ENCODE measurements at regions not wholly inside any gene's neighbourhood (a gene's known extent, or its start where the extent isn't known, plus 50 kb on each side); places are given as distances from the start of the nearest gene placed in this dataset.
"Not testable (repeated sequence)": the region's sequence is repeated elsewhere in the genome, so short reads cannot be mapped to it uniquely, and the experiment has no call there.

DNA sequence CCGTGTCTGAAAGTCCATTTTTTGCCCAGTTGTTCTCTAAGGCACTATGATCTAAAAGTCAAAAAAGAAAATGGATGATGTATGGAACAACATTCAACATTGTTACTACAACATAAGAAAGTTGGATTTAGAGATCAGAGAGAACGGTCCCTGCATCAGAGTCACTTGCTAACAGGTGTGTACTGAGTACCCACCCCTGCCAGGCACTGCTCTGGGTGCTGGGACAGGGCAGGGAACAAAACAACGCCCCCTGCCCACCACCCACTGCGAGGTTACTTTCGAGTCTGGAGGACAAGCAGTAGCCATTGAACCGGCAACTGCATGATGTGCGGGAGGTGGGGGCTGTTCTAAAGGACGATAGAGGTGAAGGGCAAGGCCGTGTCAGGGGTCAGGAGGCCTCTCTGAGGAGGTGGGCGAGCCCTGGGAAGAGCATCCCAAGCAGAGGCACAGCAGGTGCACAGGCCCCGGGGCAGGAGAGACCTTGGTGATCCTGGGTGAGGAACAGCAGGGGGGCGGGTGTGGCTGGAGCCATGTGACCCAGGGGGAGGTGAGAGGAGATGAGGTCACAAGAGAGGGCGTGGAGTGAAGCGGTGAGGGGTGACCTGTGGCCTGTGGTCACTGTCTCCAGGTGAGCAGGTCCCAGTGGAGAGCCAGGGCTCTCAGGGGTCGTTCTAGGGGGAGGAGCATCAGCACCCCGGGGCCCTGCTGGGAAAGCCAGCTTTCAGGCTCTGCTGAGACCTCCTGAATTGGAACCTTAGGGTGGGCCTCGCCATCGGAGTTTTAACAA, 197.5 kb upstream of the SULF2 start:
- no peak overlapping the region for H3K27ac ChIP-seq
- intact Hi-C loops (cut with DNase I; ENCODE audit: low total_unique reads), result no loop called here
- peaks cover 0 to 1% (median 0%) of the 10 kb centered on the region in 4 donors for H3K4me1 ChIP-seq
- H3K36me3 ChIP-seq, result no peaks in the 10 kb centered on the region
- H3K9me3 ChIP-seq, result no peaks in the 10 kb centered on the region
- peaks cover 0 to 13% of the 10 kb centered on the region in 2 donors for H3K27me3 ChIP-seq
- no peak for DNase-seq
- H3K4me3 ChIP-seq, result no peak overlapping the region
- TF ChIP-seq, protein P1, sequence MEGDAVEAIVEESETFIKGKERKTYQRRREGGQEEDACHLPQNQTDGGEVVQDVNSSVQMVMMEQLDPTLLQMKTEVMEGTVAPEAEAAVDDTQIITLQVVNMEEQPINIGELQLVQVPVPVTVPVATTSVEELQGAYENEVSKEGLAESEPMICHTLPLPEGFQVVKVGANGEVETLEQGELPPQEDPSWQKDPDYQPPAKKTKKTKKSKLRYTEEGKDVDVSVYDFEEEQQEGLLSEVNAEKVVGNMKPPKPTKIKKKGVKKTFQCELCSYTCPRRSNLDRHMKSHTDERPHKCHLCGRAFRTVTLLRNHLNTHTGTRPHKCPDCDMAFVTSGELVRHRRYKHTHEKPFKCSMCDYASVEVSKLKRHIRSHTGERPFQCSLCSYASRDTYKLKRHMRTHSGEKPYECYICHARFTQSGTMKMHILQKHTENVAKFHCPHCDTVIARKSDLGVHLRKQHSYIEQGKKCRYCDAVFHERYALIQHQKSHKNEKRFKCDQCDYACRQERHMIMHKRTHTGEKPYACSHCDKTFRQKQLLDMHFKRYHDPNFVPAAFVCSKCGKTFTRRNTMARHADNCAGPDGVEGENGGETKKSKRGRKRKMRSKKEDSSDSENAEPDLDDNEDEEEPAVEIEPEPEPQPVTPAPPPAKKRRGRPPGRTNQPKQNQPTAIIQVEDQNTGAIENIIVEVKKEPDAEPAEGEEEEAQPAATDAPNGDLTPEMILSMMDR (IDR thresholded peaks at IDR 0.05), result no peak

DNA sequence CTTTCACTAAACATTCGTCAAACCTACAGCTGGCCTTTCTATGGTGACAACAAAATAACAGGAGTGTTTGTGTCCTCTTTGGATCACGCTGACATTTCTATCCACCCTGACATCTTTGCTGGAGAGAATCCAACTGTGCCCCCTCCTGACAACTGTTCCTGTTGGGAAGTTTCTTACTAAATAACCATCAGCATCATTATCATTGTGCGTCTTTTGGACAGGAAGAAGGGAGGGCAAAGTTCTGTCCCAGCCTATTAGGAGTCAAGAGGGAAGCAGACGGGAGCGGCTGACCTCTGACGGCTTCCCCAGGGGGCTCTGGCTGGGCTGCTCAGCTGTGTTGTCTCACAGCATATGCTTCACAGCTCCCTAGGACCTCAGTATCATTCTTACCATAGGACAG, 195.9 kb upstream of the SULF2 start:
- no peaks in the 10 kb centered on the region for H3K9me3 ChIP-seq
- H3K27ac ChIP-seq, result no peak overlapping the region
- peaks cover 0 to 13% of the 10 kb centered on the region in 2 donors for H3K27me3 ChIP-seq
- TF ChIP-seq, protein P1 (IDR thresholded peaks at IDR 0.05), result no peak
- DNase-seq, result no peak
- H3K36me3 ChIP-seq, result no peaks in the 10 kb centered on the region
- peaks cover 0 to 2% (median 0%) of the 10 kb centered on the region in 4 donors for H3K4me1 ChIP-seq
- intact Hi-C loops (cut with DNase I; ENCODE audit: low total_unique reads), result no loop called here
- H3K4me3 ChIP-seq, result no peak overlapping the region

DNA sequence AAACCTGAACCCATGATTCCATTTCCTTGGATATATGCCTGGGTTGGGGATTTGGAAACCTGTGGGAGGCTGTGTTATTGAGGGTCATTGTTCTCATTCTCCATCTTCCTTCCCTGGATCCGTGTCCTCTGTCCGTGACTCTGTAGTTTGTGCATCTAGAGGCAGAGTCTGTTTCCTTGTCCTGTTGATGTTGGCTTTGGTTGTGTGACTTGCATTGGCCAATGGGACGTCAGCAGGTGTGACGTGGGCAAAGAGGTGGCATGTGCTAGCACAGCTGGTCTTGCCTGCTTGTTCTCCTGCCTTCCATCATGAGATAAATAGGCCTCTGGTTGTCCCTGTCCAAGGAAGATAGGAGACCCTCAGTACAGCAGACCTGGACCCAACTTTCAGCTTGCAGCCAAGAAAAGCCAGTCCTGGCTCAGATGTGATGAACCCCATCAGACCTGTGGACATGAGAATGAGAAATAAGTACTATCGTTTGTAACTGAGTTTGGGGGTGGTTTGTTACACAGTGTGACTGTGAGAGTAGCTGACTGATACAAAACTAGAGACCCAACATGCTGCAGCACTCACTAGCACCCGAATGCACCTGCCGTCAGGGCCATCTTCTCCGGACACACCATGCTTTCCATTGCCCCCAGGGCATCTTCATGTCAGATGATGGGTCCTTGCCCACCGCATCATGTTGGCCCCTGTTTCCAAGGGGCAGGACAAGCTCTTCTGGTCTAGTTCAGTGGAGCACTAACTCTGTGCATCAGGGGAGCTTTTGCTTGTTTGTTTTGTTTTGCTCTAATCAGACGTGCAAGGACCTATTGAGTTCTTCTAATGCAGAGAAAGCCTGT, 195.3 kb upstream of the SULF2 start:
- Histone ChIP-seq H3K36me3 (no peaks in the 10 kb centered on the region), H3K9me3 (no peaks in the 10 kb centered on the region), H3K4me1 (peaks cover 0 to 2% (median 0%) of the 10 kb centered on the region in 4 donors), H3K27ac (no peak overlapping the region), H3K27me3 (peaks cover 0 to 13% of the 10 kb centered on the region in 2 donors), H3K4me3 (no peak overlapping the region)
- intact Hi-C loops (cut with DNase I; ENCODE audit: low total_unique reads), result no loop called here
- DNase-seq, result no peak
- TF ChIP-seq, protein P1 (IDR thresholded peaks at IDR 0.05), result no peak

DNA sequence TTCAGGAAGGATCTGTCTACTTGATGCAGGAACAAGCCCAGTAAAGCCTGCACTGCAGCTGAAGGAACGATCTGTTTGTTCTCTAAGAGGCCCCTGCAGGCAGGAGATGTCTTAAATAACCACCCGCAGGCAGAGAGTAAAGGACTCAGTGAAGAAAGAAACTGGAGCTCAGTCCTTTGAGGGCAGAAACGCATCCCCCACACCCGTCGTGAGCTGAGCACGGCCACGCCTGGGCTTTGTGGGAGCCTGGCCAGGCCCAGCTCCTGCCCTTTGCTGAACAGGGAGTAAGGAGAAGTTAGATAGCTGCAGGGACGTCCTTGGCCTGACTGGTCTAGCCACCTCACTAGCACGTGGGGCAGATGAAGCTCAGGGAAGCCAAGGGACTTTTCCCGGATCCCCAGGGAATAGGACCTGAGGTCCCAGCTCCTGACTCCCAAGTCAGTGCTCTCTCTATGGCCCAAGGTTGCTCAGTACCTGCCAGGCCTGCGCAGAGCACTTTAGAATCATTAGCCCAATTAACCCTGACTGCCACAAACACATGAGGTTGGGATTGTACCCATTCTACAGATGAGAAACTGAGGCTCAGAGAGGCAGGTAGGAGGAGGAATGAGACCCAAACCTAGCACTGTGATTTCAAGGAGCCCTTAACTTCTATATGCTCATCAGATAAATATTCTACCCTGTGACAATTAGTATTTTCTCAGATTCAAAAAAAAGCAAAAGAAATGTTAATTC, 194.2 kb upstream of the SULF2 start:
- intact Hi-C loops (cut with DNase I; ENCODE audit: low total_unique reads); H3K4me1 ChIP-seq; DNase-seq; H3K27ac ChIP-seq; H3K9me3 ChIP-seq; H3K4me3 ChIP-seq; H3K36me3 ChIP-seq: not testable (repeated sequence)
- H3K27me3 ChIP-seq, result peaks cover 0 to 13% of the 10 kb centered on the region in 2 donors

DNA sequence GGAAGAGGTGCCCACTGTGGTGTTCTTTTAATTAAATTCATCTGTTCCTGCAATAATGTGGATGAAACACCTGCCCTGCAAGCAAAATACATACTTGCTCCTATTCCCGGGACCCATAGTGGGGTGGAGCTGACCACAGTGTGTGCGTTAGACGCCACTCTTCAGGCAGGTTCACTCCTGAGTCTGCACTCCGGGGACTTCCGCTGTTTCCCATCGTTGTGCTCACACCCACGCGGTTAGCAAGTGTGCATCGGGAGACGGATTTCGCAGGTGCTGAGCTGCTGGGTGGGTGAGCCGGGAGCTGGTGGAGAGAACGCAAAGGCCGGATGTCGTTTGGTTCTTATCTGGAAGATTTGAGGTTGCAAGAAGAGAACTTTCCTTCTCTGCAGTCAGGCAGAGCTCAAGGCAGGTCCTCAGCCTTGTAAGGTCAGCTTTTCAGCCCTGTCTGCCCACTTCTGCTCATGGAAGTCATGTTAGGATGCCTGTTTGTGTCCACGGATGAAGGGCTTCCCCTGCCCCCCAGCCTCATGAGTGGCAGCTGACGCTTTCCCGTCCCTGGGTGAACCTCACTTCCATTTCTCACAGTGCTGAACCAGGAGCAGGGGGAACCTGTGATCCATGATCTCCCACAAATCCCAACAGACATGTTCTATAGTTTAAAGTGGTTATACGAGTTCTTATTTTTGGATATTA, 193.3 kb upstream of the SULF2 start:
- DNase-seq; H3K4me1 ChIP-seq; H3K27me3 ChIP-seq; H3K27ac ChIP-seq; intact Hi-C loops (cut with DNase I; ENCODE audit: low total_unique reads); H3K4me3 ChIP-seq; H3K9me3 ChIP-seq; H3K36me3 ChIP-seq: not testable (repeated sequence)

DNA sequence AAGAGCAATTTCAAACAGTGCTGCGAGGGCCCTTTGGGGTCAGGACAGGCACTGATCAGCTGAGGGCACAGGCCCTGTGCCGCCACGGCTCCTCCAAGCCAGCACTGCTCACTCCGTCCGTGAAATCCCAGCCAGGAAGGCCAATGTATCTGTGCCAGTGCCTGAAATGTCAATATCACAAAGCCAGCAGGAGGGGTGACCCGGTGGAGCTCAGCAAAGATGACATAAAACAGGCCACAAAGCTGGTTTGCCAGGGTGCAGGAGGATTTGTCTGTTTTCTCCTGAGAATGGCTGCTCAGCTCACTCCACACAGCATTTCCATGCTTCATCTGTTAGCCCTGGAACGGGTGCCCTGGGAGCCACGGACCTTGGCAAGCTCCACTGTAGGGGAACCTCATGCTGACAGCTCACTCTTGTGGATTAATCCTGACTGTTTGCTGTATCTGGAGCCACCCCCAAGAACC, 192.5 kb upstream of the SULF2 start:
- H3K36me3 ChIP-seq; DNase-seq; H3K4me3 ChIP-seq; H3K9me3 ChIP-seq; H3K27ac ChIP-seq; H3K27me3 ChIP-seq; H3K4me1 ChIP-seq; intact Hi-C loops (cut with DNase I; ENCODE audit: low total_unique reads): not testable (repeated sequence)

DNA sequence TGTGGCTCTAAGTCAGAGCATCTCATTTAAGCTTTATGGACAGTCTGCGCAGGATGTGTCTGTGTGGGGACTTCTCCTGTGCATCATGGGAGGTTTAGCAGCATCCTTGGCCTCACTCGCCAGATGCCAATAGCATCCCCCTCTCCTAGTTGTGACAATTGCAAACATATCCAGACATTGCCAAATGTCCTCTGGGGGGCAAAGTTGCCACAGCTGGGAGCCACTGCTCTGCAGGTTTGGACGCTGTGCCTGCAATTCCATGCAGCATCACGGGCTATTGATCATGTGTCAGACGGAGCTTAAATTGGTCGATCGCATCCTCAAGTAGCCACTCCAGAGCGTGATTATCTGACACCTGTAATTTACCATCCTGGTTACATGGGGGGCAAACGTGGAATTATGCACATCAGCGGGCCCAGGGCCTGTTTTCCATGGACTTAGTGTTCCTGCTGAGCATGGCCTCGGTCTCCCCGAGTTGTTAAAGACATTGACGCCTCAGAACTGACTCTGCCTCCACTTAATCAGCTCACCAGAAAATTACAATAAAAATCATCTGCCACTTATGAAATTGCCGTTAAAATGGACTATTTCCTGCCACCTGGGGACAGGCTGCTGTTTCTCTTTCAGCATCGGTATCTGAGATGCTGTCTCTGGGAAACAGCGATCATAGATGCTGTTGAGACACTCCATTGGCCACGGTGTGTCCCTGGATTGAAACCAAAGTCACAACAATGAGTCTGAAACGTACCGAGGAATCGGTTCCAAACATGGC, 191.9 kb upstream of the SULF2 start:
- H3K27ac ChIP-seq; H3K27me3 ChIP-seq; H3K36me3 ChIP-seq; H3K4me1 ChIP-seq; H3K9me3 ChIP-seq; intact Hi-C loops (cut with DNase I; ENCODE audit: low total_unique reads); DNase-seq; H3K4me3 ChIP-seq: not testable (repeated sequence)
